LNCaP clone FGC (cell line): ENCODE measurements at regions not wholly inside any gene's neighbourhood (a gene's known extent, or its start where the extent isn't known, plus 50 kb on each side); places are given as distances from the start of the nearest gene placed in this dataset.

Source experiments
- DNase-seq: peaks from one replicate; pipeline ENCODE4 v3.0.0-alpha.2; 2011; ENCODE audit warnings: low read depth
- H3K4me3 ChIP-seq: 2 replicates; pipeline ENCODE4 v1.5.1; 2011; ENCODE audit warnings: mild to moderate bottlenecking, low read depth, low read length, control low read depth
- TF ChIP-seq, protein P1 (sequence below): IDR thresholded peaks from 2 replicates; pipeline ENCODE4 v1.5.1; 2012; ENCODE audit warnings: mild to moderate bottlenecking; ENCODE audit not compliant: control insufficient read depth, insufficient read depth; ENCODE audit errors: extremely low read depth

DNA sequence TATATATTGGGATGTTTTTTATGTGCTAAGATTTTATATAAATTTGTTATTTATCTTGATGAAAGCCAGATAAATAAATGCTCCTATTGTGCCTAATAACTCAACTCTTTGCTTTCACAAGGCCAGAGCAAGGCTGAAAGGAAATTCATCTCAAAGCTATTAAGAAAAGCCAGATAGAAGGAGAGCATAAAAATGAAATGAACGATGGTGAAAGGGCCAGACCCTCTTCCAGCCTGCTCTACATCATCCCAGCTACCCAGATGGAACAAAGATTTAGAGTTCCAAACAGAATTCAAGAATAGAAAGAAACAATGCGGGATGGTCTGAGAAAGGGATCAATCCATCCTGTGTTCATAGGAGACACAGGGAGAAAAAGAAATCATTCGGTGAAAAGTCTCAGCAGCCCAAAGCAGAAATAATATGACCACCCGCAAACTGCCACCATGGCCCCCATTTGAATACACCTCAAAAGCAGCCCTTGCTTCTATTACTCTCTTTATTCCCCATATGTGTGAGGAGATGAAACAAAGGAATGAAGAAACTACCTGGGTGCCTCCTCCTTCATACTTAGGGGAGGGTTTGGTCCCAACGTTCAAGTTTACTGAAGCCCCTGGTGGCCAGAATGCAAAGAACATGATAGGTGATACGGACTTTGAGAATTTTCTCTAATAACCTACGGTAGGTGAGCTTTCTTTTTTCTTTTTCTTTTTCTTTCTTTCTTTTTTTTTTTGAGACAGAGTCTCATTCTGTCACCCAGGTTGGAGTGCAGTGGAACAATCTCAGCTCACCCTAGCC is 110.1 kb upstream of the FBXO11 start:
- no peak overlapping the region for H3K4me3 ChIP-seq
- no peak for DNase-seq
- TF ChIP-seq, protein P1, sequence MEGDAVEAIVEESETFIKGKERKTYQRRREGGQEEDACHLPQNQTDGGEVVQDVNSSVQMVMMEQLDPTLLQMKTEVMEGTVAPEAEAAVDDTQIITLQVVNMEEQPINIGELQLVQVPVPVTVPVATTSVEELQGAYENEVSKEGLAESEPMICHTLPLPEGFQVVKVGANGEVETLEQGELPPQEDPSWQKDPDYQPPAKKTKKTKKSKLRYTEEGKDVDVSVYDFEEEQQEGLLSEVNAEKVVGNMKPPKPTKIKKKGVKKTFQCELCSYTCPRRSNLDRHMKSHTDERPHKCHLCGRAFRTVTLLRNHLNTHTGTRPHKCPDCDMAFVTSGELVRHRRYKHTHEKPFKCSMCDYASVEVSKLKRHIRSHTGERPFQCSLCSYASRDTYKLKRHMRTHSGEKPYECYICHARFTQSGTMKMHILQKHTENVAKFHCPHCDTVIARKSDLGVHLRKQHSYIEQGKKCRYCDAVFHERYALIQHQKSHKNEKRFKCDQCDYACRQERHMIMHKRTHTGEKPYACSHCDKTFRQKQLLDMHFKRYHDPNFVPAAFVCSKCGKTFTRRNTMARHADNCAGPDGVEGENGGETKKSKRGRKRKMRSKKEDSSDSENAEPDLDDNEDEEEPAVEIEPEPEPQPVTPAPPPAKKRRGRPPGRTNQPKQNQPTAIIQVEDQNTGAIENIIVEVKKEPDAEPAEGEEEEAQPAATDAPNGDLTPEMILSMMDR: no peak

DNA sequence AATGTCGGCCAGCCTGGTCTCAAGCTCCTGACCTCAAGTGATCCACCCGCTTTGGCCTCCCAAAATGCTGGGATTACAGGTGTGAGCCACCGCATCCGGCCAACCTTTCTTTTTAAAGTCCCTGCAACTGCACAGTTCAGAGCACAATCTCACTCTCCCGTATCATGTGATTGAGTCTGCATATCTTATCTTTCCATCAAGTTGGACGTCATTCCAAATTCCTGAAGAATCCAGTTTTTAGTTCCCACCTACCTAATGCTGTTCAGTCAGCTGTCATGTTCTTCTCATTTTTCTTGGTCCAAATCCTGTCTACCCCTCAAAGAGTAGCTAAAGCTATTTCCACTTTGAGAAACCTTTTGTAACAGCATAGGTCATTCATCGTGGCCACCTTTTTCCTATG is 110.8 kb upstream of the FBXO11 start:
- H3K4me3 ChIP-seq: no peak overlapping the region
- DNase-seq: no peak
- TF ChIP-seq, protein P1: no peak

GRCh38 chr2:48018480-48018879 is 112.2 kb upstream of the FBXO11 start:
- no peak overlapping the region for H3K4me3 ChIP-seq
- TF ChIP-seq, protein P1: no peak
- DNase-seq: no peak

DNA sequence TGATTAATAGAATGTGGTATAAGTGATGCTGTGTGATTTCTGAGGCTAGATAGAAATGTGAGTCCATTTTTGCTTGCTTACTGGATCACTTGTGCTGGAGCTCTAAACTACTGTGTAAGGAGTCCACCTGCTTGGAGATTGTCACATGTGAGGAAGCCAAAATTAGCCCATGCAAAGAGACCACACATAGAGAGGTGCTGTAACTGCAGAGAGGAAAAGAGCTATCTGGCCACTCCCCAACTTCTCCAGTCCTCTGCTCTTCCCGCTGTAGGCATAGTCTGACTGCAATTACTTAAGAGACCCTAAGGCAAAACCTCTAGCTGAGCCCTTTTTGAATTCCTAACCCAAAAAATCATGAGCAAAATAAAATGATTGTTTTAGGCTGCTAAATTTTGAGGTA is 120.6 kb upstream of the FBXO11 start:
- TF ChIP-seq, protein P1: no peak

DNA sequence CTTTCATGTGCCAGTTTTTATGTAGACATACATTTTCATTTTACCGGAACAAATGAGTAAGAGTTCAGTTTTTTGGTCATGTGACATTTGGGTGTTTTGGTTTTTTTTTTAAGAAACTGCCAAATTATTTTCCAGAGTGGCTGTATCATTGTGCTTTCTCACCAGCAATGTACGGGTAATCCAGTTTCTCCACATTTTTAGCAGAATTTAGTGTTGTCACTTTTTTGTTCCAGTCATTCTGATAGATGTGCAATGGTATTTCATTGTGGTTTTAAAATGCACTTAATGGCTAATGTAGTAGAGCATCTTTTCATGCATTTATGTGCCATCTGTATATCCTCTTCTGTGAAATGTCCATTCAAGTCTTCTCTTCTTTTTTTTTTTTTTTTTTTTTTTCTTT is 126.5 kb upstream of the FBXO11 start:
- DNase-seq: no peak
- no peak overlapping the region for H3K4me3 ChIP-seq
- TF ChIP-seq, protein P1: no peak

More for the DNA sequence above, 120.6 kb upstream of the FBXO11 start:
- no peak overlapping the region for H3K4me3 ChIP-seq
- no peak for DNase-seq

GRCh38 chr2:48034295-48034694 is 128.0 kb upstream of the FBXO11 start:
- DNase-seq: no peak
- H3K4me3 ChIP-seq: no peak overlapping the region
- TF ChIP-seq, protein P1: no peak

DNA sequence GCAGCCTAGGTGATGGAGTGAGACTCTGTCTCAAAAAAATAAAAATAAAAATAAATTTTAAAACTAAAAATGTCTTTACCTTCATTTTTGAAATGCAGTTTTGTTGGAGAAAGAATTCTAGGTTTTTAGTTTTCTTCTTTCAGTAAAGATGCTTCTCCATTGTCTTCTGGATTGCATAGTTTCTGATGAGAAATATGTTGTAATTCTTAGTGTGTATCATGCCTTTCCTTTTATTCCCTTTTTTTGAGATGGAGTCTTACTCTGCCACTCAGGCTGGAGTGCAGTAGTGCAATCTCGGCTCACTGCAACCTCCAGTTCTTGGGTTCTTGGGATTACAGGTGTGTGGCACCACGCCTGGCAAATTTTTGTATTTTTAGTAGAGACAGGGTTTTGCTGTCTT is 130.0 kb upstream of the FBXO11 start:
- TF ChIP-seq, protein P1: no peak
- DNase-seq: no peak
- no peak overlapping the region for H3K4me3 ChIP-seq
